ENCODE measurements at regions not wholly inside any gene's neighbourhood (a gene's known extent, or its start where the extent isn't known, plus 50 kb on each side); places are given as distances from the start of the nearest gene placed in this dataset.

GRCh38 chr10:42975005-42975493 lies 101.8 kb upstream of the RET start:
- peak; percentile 83 for DNase-seq (ENCODE audit: extremely low spot score, unreplicated experiment)
- Mint-ChIP-seq H3K4me1 (ENCODE audit: unreplicated experiment) (no peaks in the 10 kb centered on the region), H3K9me3 (ENCODE audit: unreplicated experiment) (no peaks in the 10 kb centered on the region)

DNA sequence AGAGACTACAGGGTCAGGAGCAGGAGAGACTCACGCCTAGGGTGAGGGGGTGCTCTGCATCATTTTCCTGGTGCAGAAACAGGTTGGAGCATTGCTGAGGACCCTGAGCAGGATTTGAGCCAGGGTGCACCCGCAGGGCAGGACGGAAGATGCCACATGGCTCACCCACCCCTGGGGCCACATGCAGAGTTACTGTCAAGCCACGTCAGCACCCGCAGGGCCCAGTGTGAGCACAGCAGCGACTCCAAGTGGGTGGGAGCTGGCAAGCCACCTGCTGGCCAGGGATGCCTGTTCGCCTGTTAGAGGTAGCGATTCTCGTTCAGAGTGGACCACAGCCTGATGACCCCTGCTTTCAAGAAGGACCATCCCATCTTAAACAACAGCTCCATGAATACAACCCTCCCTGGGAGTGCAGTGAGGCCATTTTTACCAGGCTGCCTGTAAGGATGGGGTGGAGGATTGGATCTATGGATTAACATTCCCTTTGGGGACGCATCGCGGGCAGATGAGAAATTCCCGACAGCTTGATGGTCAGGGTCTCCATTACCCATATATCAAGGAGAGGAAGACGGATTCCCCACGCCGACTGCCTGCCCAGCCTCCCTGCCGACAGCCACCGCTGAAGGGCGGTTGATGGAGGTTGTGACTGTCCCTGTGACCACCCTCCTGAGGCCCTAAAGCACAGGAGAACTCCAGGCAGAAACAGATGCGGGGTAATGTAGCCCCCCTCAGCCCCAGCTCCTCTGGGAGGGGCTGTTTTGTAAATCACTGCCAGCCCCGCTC lies 101.1 kb upstream of the RET start:
- Mint-ChIP-seq H3K4me1 (ENCODE audit: unreplicated experiment) (no peaks in the 10 kb centered on the region), H3K36me3 (ENCODE audit: unreplicated experiment) (no peaks in the 10 kb centered on the region), H3K27ac (ENCODE audit: unreplicated experiment) (no peak overlapping the region), H3K9me3 (ENCODE audit: unreplicated experiment) (no peaks in the 10 kb centered on the region), H3K4me3 (ENCODE audit: unreplicated experiment) (no peak overlapping the region), H3K27me3 (ENCODE audit: unreplicated experiment) (peaks cover 5% of the 10 kb centered on the region)
- DNase-seq (ENCODE audit: extremely low spot score, unreplicated experiment), result peak; percentile 81
- TF ChIP-seq CTCF (IDR thresholded peaks at IDR 0.05), result no peak

More at GRCh38 chr10:42975005-42975493, 101.8 kb upstream of the RET start:
- Mint-ChIP-seq H3K4me3 (ENCODE audit: unreplicated experiment) (no peak overlapping the region), H3K27ac (ENCODE audit: unreplicated experiment) (no peak overlapping the region), H3K27me3 (ENCODE audit: unreplicated experiment) (peaks cover 5% of the 10 kb centered on the region), H3K36me3 (ENCODE audit: unreplicated experiment) (no peaks in the 10 kb centered on the region)
- no peak for TF ChIP-seq CTCF (IDR thresholded peaks at IDR 0.05)

- no peaks in the 10 kb centered on the region for H3K9me3 Mint-ChIP-seq (ENCODE audit: unreplicated experiment)
- no peak overlapping the region for H3K4me3 Mint-ChIP-seq (ENCODE audit: unreplicated experiment)
- H3K27me3 Mint-ChIP-seq (ENCODE audit: unreplicated experiment), result peaks cover 5% of the 10 kb centered on the region
- no peaks in the 10 kb centered on the region for H3K36me3 Mint-ChIP-seq (ENCODE audit: unreplicated experiment)
- no peak overlapping the region for H3K27ac Mint-ChIP-seq (ENCODE audit: unreplicated experiment)
- DNase-seq (ENCODE audit: extremely low spot score, unreplicated experiment), result peak; percentile 76
- no peak for TF ChIP-seq CTCF (IDR thresholded peaks at IDR 0.05)
- no peaks in the 10 kb centered on the region for H3K4me1 Mint-ChIP-seq (ENCODE audit: unreplicated experiment)
Observed at GRCh38 chr10:42976351-42977031, 100.4 kb upstream of the RET start.

GRCh38 chr10:42977032-42977416 lies 99.8 kb upstream of the RET start:
- H3K9me3 Mint-ChIP-seq (ENCODE audit: unreplicated experiment), result no peaks in the 10 kb centered on the region
- H3K36me3 Mint-ChIP-seq (ENCODE audit: unreplicated experiment), result no peaks in the 10 kb centered on the region
- DNase-seq (ENCODE audit: extremely low spot score, unreplicated experiment), result no peak
- no peak overlapping the region for H3K27ac Mint-ChIP-seq (ENCODE audit: unreplicated experiment)
- H3K4me3 Mint-ChIP-seq (ENCODE audit: unreplicated experiment), result no peak overlapping the region
- no peaks in the 10 kb centered on the region for H3K4me1 Mint-ChIP-seq (ENCODE audit: unreplicated experiment)
- TF ChIP-seq CTCF (IDR thresholded peaks at IDR 0.05), result no peak
- peaks cover 5% of the 10 kb centered on the region for H3K27me3 Mint-ChIP-seq (ENCODE audit: unreplicated experiment)

DNA sequence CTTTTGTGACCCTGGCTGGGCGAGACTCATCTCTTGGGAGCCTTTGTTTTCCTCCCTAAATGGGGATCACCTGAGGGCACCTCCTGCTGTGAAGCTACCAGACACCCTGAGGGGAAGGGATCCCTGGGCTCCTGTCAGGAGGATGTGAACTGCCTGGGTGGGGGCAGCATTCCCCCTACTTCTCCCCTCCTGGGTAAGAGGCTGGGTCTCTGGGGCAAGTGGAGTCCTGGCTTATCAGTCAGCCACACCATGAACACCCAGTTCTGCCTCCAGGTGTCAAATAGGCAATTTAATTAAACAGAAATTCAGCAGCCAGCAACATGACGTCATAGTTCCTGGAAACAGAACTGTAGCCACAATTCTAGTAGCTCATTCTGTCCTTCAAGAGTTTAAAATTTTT lies 97.7 kb upstream of the RET start:
- Mint-ChIP-seq H3K36me3 (ENCODE audit: unreplicated experiment) (no peaks in the 10 kb centered on the region), H3K27me3 (ENCODE audit: unreplicated experiment) (no peaks in the 10 kb centered on the region), H3K4me1 (ENCODE audit: unreplicated experiment) (no peaks in the 10 kb centered on the region), H3K27ac (ENCODE audit: unreplicated experiment) (no peak overlapping the region), H3K9me3 (ENCODE audit: unreplicated experiment) (no peaks in the 10 kb centered on the region), H3K4me3 (ENCODE audit: unreplicated experiment) (no peak overlapping the region)
- TF ChIP-seq CTCF (IDR thresholded peaks at IDR 0.05), result no peak
- DNase-seq (ENCODE audit: extremely low spot score, unreplicated experiment), result no peak
